Ishikawa (cell line): ENCODE measurements at regions not wholly inside any gene's neighbourhood (a gene's known extent, or its start where the extent isn't known, plus 50 kb on each side); places are given as distances from the start of the nearest gene placed in this dataset.

ENCODE experiments used
- CEBPB ChIP-seq: IDR thresholded peaks from 2 replicates; pipeline ENCODE4 v1.6.1; 2012
- CREB1 ChIP-seq: IDR thresholded peaks from 2 replicates; pipeline ENCODE4 v1.6.1; 2012; ENCODE audit warnings: low read depth
- EGR1 ChIP-seq: IDR thresholded peaks from 2 replicates; pipeline ENCODE4 v1.6.1; 2012
- EP300 ChIP-seq: IDR thresholded peaks from 2 replicates; pipeline ENCODE4 v1.6.1; 2012; ENCODE audit warnings: borderline replicate concordance
- FOXM1 ChIP-seq: IDR thresholded peaks from 2 replicates; pipeline ENCODE4 v1.6.1; 2012; ENCODE audit warnings: low read depth, borderline replicate concordance
- MAX ChIP-seq: IDR thresholded peaks from 2 replicates; pipeline ENCODE4 v1.6.1; 2012
- NFIC ChIP-seq: IDR thresholded peaks from 2 replicates; pipeline ENCODE4 v1.6.1; 2012
- RAD21 ChIP-seq: IDR thresholded peaks from 2 replicates; pipeline ENCODE4 v1.6.1; 2012; ENCODE audit warnings: low read depth
- TAF1 ChIP-seq: IDR thresholded peaks from 2 replicates; pipeline ENCODE4 v1.6.1; 2012; ENCODE audit warnings: low read depth, mild to moderate bottlenecking
- TCF12 ChIP-seq: IDR thresholded peaks from 2 replicates; pipeline ENCODE4 v1.6.1; 2012; ENCODE audit warnings: low read depth
- TEAD4 ChIP-seq: IDR thresholded peaks from 2 replicates; pipeline ENCODE4 v1.6.1; 2012
- USF1 ChIP-seq: IDR thresholded peaks from 2 replicates; pipeline ENCODE4 v1.6.1; 2012
- YY1 ChIP-seq: IDR thresholded peaks from 2 replicates; pipeline ENCODE4 v1.6.1; 2012; ENCODE audit warnings: low read depth
- ZBTB7A ChIP-seq: IDR thresholded peaks from 2 replicates; pipeline ENCODE4 v1.6.1; 2012; ENCODE audit warnings: low read depth
- TF ChIP-seq, protein P1 (sequence below): IDR thresholded peaks from 2 replicates; pipeline ENCODE4 v1.6.1; 2012; ENCODE audit warnings: low read depth, mild to moderate bottlenecking

DNA sequence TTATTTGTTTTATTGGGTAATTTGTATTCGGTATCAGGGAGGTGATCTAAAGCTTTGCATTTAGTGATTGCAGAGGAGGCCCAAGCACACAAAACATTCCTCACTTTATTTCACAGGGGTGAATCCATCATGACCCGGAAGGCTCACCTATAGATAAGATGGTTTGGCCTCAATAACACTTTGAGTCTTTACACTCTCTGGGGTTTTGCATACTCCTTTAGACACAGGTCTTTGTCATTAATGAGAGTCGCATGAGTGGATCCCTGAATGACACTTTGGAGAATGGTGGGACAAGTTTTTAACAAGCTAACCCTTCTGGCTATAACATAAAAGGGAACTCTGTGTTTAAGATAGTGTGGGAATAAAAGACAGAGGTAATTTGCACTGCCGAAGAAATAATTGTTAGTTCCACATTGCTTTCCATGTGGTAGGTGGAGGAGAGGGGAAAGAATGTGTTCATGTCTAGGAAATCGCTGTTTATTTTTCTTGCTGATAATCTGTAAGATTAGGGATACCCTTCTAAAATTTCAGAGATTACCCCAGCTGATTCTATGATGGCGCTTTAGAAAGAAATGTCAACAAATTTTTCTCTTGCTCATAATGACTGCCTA lies 455.8 kb downstream of the TFEC start:
- TF ChIP-seq CREB1 (no peak), EGR1 (no peak), YY1 (no peak), RAD21 (no peak), NFIC (no peak), TAF1 (no peak), CEBPB (no peak), TCF12 (no peak), EP300 (no peak)

DNA sequence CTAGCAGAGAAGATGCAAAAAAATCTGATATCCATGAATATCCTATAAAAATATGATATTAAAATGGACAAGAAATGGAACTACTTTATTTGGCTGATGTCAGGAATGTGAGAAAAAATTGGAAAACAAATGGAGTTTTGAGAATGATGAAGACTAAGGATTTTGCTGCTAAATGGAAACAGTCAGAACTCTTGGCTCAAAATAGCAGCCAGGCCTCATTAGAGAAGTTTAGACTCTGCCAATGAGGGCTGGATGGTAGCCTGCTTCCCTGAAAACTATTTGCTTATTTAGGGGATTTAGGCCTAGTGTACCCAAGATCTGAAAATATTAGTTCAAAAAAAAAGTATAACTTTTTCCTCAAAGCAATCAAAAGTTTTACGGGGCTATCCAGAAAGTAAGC lies 458.5 kb downstream of the TFEC start:
- TF ChIP-seq NFIC (no peak), EP300 (no peak), RAD21 (no peak), YY1 (no peak), MAX (no peak), USF1 (no peak), CREB1 (no peak), TCF12 (no peak), TEAD4 (no peak)
- TF ChIP-seq, protein P1, sequence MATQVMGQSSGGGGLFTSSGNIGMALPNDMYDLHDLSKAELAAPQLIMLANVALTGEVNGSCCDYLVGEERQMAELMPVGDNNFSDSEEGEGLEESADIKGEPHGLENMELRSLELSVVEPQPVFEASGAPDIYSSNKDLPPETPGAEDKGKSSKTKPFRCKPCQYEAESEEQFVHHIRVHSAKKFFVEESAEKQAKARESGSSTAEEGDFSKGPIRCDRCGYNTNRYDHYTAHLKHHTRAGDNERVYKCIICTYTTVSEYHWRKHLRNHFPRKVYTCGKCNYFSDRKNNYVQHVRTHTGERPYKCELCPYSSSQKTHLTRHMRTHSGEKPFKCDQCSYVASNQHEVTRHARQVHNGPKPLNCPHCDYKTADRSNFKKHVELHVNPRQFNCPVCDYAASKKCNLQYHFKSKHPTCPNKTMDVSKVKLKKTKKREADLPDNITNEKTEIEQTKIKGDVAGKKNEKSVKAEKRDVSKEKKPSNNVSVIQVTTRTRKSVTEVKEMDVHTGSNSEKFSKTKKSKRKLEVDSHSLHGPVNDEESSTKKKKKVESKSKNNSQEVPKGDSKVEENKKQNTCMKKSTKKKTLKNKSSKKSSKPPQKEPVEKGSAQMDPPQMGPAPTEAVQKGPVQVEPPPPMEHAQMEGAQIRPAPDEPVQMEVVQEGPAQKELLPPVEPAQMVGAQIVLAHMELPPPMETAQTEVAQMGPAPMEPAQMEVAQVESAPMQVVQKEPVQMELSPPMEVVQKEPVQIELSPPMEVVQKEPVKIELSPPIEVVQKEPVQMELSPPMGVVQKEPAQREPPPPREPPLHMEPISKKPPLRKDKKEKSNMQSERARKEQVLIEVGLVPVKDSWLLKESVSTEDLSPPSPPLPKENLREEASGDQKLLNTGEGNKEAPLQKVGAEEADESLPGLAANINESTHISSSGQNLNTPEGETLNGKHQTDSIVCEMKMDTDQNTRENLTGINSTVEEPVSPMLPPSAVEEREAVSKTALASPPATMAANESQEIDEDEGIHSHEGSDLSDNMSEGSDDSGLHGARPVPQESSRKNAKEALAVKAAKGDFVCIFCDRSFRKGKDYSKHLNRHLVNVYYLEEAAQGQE, result no peak

- TF ChIP-seq, protein P1, result no peak
- TF ChIP-seq NFIC (no peak), ZBTB7A (no peak), CREB1 (no peak), TAF1 (no peak), TEAD4 (no peak), USF1 (no peak), EGR1 (no peak), EP300 (no peak), MAX (no peak), TCF12 (no peak), YY1 (no peak), CEBPB (no peak), RAD21 (no peak), FOXM1 (no peak)
These were observed 469.0 kb downstream of the TFEC start for GRCh38 chr7:115561335-115562110.

- TF ChIP-seq NFIC (no peak), RAD21 (no peak), FOXM1 (no peak), TAF1 (no peak), YY1 (no peak), USF1 (no peak), ZBTB7A (no peak), EP300 (no peak), EGR1 (no peak), TEAD4 (no peak), MAX (no peak), CREB1 (no peak), TCF12 (no peak), CEBPB (no peak)
- TF ChIP-seq, protein P1, result no peak
These were observed 470.7 kb downstream of the TFEC start for GRCh38 chr7:115559877-115560276.
